K562 (cell line): ENCODE measurements at regions not wholly inside any gene's neighbourhood (a gene's known extent, or its start where the extent isn't known, plus 50 kb on each side); places are given as distances from the start of the nearest gene placed in this dataset.

ENCODE experiments used
- EP300 ChIP-seq: IDR thresholded peaks from 2 replicates; pipeline ENCODE4 v1.6.1; 2012; ENCODE audit warnings: low read length, improper control_type of control experiment
- ESRRB ChIP-seq: fragments of 250-450 bp; sonication (Bioruptor Pico); IDR thresholded peaks from 2 replicates; pipeline ENCODE4 v1.5.0; 2020; ENCODE audit warnings: mild to moderate bottlenecking, moderate library complexity, borderline replicate concordance
- NUFIP1 ChIP-seq: fragments of 450-650 bp; IDR thresholded peaks from 2 replicates; pipeline ENCODE4 v1.6.1; 2018; ENCODE audit not compliant: partially characterized antibody
- PURB ChIP-seq: sonication (generic); formaldehyde crosslinking; IDR thresholded peaks from 2 replicates; pipeline ENCODE4 v1.9.0; 2021; ENCODE audit warnings: low read depth, mild to moderate bottlenecking, missing genetic modification reagents
- SREBF2 ChIP-seq: sonication (generic); formaldehyde crosslinking; IDR thresholded peaks from 2 replicates; pipeline ENCODE4 v1.4.0; 2020; ENCODE audit warnings: mild to moderate bottlenecking, missing genetic modification reagents
- TEAD4 ChIP-seq, 2 experiments: sonication (generic) in 1 of 2; formaldehyde crosslinking in 1 of 2; IDR thresholded peaks; 2 replicates each; pipeline versions ENCODE4 v1.6.1 to v1.8.0; 2012 to 2022; ENCODE audit warnings: borderline replicate concordance in 1 of 2, inconsistent platforms in 1 of 2, low read length in 1 of 2, mild to moderate bottlenecking in 1 of 2, missing genetic modification reagents in 1 of 2
- ZBTB40 ChIP-seq, 2 experiments: fragments of 450-650 bp in 1 of 2; sonication (generic) in 1 of 2; formaldehyde crosslinking in 1 of 2; IDR thresholded peaks; 2 replicates each; pipeline versions ENCODE4 v1.7.1 to v1.9.0; 2016 to 2022; ENCODE audit warnings: inconsistent platforms in 1 of 2, mild to moderate bottlenecking in 1 of 2, missing genetic modification reagents in 1 of 2
- ZBTB5 ChIP-seq: fragments of 450-650 bp; IDR thresholded peaks from 2 replicates; pipeline ENCODE4 v1.6.1; 2017; ENCODE audit warnings: antibody characterized with exemption
- ZNF175 ChIP-seq: fragments of 200-800 bp; sonication (Bioruptor generic); IDR thresholded peaks from 2 replicates; pipeline ENCODE4 v1.6.1; 2016; ENCODE audit warnings: low read depth, mild to moderate bottlenecking, missing genetic modification characterization, missing compliant biosample characterization
- ZNF41 ChIP-seq: fragments of 250-450 bp; sonication (Bioruptor Pico); conservative IDR thresholded peaks from 2 replicates; pipeline ENCODE4 v1.4.0; 2020; ENCODE audit warnings: mild to moderate bottlenecking
- TF ChIP-seq, protein P1 (sequence below): fragments of 450-650 bp; formaldehyde crosslinking; IDR thresholded peaks from 2 replicates; pipeline ENCODE4 v1.4.0; 2022; ENCODE audit warnings: missing genetic modification characterization
- TF ChIP-seq, protein P2 (sequence below): sonication (generic); formaldehyde crosslinking; IDR thresholded peaks from 2 replicates; pipeline ENCODE4 v1.8.0; 2022; ENCODE audit warnings: mild to moderate bottlenecking, low read depth, missing genetic modification reagents

DNA sequence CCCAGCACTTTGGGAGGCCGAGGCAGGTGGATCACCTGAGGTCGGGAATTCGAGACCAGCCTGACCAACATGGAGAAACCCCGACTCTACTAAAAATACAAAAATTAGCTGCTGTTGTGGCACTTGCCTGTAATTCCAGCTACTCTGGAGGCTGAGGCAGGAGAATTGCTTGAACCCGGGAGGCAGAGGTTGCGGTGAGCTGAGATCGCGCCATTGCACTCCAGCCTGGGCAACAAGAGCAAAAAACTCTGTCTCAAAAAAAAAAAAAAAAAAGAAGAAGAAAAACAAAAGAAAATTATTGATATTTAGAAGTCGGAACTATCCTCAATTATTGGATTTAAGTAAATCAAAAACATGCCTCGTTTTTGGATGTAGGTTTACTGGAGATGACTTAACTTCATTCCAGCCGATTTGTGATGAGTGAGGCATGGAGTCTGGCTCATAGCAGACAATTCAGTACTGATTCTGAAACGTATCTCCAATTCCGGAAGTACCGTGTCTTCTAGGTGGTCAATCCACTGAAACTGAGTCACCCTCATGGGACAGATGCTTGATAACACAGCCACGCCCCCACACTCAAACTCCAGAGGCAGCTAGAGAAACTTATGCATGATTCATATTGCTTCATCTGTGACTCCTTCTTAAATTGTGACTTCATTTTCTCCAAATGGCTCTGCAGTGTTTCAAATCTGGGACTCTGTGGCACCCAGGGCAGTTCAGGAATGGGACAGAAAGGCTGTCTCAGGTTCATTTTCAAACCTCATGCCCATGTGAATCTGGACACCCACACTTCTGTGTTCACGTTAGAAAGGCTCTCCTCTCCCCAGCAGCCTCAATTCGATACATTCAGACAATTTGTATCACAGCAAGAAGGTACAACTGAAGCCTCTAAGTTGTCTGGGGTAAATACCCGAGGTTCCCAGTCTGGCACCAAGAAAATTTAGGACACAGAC lies 110.4 kb upstream of the ARMC2 start (continued):
- TF ChIP-seq ZBTB5 (no peak), ESRRB (CRISPR knock-in tag) (no peak), ZNF175 (CRISPR knock-in tag) (no peak), NUFIP1 (no peak), ZBTB40 (IDR thresholded peaks at IDR 0.05) (peak; percentile 33; the same call in 1 of the 2 replicates), ZBTB40 (CRISPR knock-in tag; IDR thresholded peaks at IDR 0.05) (no peak), TEAD4 (IDR thresholded peaks at IDR 0.05; ENCODE audit: low read length) (0 out of 2 replicates have a peak, but pooled peaks have one; percentile 47), TEAD4 (CRISPR knock-in tag; IDR thresholded peaks at IDR 0.05; ENCODE audit: borderline replicate concordance) (no peak), PURB (no peak), ZNF41 (CRISPR knock-in tag) (no peak), EP300 (peak; percentile 86), SREBF2 (CRISPR knock-in tag) (no peak)
- TF ChIP-seq, protein P1, sequence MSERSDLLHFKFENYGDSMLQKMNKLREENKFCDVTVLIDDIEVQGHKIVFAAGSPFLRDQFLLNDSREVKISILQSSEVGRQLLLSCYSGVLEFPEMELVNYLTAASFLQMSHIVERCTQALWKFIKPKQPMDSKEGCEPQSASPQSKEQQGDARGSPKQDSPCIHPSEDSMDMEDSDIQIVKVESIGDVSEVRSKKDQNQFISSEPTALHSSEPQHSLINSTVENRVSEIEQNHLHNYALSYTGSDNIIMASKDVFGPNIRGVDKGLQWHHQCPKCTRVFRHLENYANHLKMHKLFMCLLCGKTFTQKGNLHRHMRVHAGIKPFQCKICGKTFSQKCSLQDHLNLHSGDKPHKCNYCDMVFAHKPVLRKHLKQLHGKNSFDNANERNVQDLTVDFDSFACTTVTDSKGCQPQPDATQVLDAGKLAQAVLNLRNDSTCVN (CRISPR knock-in tag): no peak
- TF ChIP-seq, protein P2, sequence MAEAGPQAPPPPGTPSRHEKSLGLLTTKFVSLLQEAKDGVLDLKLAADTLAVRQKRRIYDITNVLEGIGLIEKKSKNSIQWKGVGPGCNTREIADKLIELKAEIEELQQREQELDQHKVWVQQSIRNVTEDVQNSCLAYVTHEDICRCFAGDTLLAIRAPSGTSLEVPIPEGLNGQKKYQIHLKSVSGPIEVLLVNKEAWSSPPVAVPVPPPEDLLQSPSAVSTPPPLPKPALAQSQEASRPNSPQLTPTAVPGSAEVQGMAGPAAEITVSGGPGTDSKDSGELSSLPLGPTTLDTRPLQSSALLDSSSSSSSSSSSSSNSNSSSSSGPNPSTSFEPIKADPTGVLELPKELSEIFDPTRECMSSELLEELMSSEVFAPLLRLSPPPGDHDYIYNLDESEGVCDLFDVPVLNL (CRISPR knock-in tag): no peak
